Progenitor cell of endocrine pancreas (in vitro differentiated cells): ENCODE measurements at regions not wholly inside any gene's neighbourhood (a gene's known extent, or its start where the extent isn't known, plus 50 kb on each side); places are given as distances from the start of the nearest gene placed in this dataset.
A peak's percentile ranks its signal among the peaks of the same experiment; 100 is the strongest.
"Not testable (repeated sequence)": the region's sequence is repeated elsewhere in the genome, so short reads cannot be mapped to it uniquely, and the experiment has no call there.

Experiments
- DNase-seq: peaks from one replicate; pipeline ENCODE4 v3.0.0; 2021; ENCODE audit warnings: low spot score; ENCODE audit not compliant: unreplicated experiment
- H3K27ac Mint-ChIP-seq: 2 replicates; pipeline ENCODE4 v1.8.0; 2021; ENCODE audit warnings: mild to moderate bottlenecking, moderate library complexity, mixed read lengths
- H3K27me3 Mint-ChIP-seq: 2 replicates; pipeline ENCODE4 v1.8.0; 2021; ENCODE audit warnings: mixed read lengths
- H3K36me3 Mint-ChIP-seq: 2 replicates; pipeline ENCODE4 v1.8.0; 2022; ENCODE audit warnings: mixed read lengths; ENCODE audit not compliant: insufficient read depth
- H3K4me1 Mint-ChIP-seq: 2 replicates; pipeline ENCODE4 v1.8.0; 2021; ENCODE audit warnings: low read depth, mixed read lengths
- H3K4me3 Mint-ChIP-seq: 2 replicates; pipeline ENCODE4 v1.8.0; 2021; ENCODE audit warnings: low read depth, mild to moderate bottlenecking, moderate library complexity, mixed read lengths
- H3K9me3 Mint-ChIP-seq: 2 replicates; pipeline ENCODE4 v1.8.0; 2021; ENCODE audit warnings: low read depth, mixed read lengths
- CTCF ChIP-seq: fragments of 200-600 bp; sonication (generic); IDR thresholded peaks from one replicate; pipeline ENCODE4 v1.5.0; 2021; ENCODE audit warnings: antibody characterized with exemption, mild to moderate bottlenecking; ENCODE audit not compliant: unreplicated experiment

- no peak for DNase-seq
- Mint-ChIP-seq H3K27ac (no peak overlapping the region), H3K36me3 (no peaks in the 10 kb centered on the region), H3K4me1 (no peaks in the 10 kb centered on the region), H3K27me3 (peaks cover 15% of the 10 kb centered on the region), H3K4me3 (no peak overlapping the region), H3K9me3 (peaks cover 6% of the 10 kb centered on the region)
- TF ChIP-seq CTCF = no peak
Measured at GRCh38 chr1:224045556-224045955, 68.4 kb upstream of the FBXO28 start.

- H3K4me3 Mint-ChIP-seq = no peak overlapping the region
- no peaks in the 10 kb centered on the region for H3K36me3 Mint-ChIP-seq
- peaks cover 6% of the 10 kb centered on the region for H3K9me3 Mint-ChIP-seq
- no peak for TF ChIP-seq CTCF
- no peak for DNase-seq
- peaks cover 12% of the 10 kb centered on the region for H3K27me3 Mint-ChIP-seq
- H3K4me1 Mint-ChIP-seq = no peaks in the 10 kb centered on the region
- no peak overlapping the region for H3K27ac Mint-ChIP-seq
Measured at GRCh38 chr1:224044420-224044819, 69.5 kb upstream of the FBXO28 start.

- Mint-ChIP-seq H3K36me3 (no peaks in the 10 kb centered on the region), H3K27me3 (peaks cover 12% of the 10 kb centered on the region), H3K4me1 (no peaks in the 10 kb centered on the region), H3K9me3 (peaks cover under 1% of the 10 kb centered on the region), H3K4me3 (no peak overlapping the region), H3K27ac (peak overlapping the region; percentile 3)
- DNase-seq = no peak
- no peak for TF ChIP-seq CTCF
Measured at GRCh38 chr1:224042557-224043118, 71.3 kb upstream of the FBXO28 start.

GRCh38 chr1:224041032-224041431 is 72.9 kb upstream of the FBXO28 start:
- no peaks in the 10 kb centered on the region for H3K36me3 Mint-ChIP-seq
- H3K27ac Mint-ChIP-seq = no peak overlapping the region
- no peaks in the 10 kb centered on the region for H3K9me3 Mint-ChIP-seq
- DNase-seq = no peak
- H3K4me1 Mint-ChIP-seq = no peaks in the 10 kb centered on the region
- H3K27me3 Mint-ChIP-seq = peaks cover 12% of the 10 kb centered on the region
- no peak overlapping the region for H3K4me3 Mint-ChIP-seq
- TF ChIP-seq CTCF = no peak

- not testable (repeated sequence) for H3K9me3 Mint-ChIP-seq, H3K4me1 Mint-ChIP-seq, DNase-seq, H3K4me3 Mint-ChIP-seq, H3K27ac Mint-ChIP-seq, H3K36me3 Mint-ChIP-seq
- peaks cover 12% of the 10 kb centered on the region for H3K27me3 Mint-ChIP-seq
Measured at GRCh38 chr1:224040423-224040822, 73.5 kb upstream of the FBXO28 start.

GRCh38 chr1:224040006-224040405 is 73.9 kb upstream of the FBXO28 start:
- H3K27me3 Mint-ChIP-seq = peaks cover 12% of the 10 kb centered on the region
- not testable (repeated sequence) for H3K4me3 Mint-ChIP-seq, H3K4me1 Mint-ChIP-seq, DNase-seq, H3K27ac Mint-ChIP-seq, H3K36me3 Mint-ChIP-seq, H3K9me3 Mint-ChIP-seq

- H3K4me1 Mint-ChIP-seq = not testable (repeated sequence)
- peaks cover 12% of the 10 kb centered on the region for H3K27me3 Mint-ChIP-seq
Measured at GRCh38 chr1:224038832-224039231, 75.1 kb upstream of the FBXO28 start.

GRCh38 chr1:224037362-224037761 is 76.5 kb upstream of the FBXO28 start:
- not testable (repeated sequence) for H3K4me3 Mint-ChIP-seq, H3K27me3 Mint-ChIP-seq, H3K9me3 Mint-ChIP-seq, H3K4me1 Mint-ChIP-seq, H3K36me3 Mint-ChIP-seq, H3K27ac Mint-ChIP-seq, DNase-seq

More at GRCh38 chr1:224038832-224039231, 75.1 kb upstream of the FBXO28 start:
- not testable (repeated sequence) for H3K4me3 Mint-ChIP-seq, DNase-seq, H3K9me3 Mint-ChIP-seq, H3K27ac Mint-ChIP-seq, H3K36me3 Mint-ChIP-seq

- not testable (repeated sequence) for H3K27ac Mint-ChIP-seq, H3K9me3 Mint-ChIP-seq, H3K4me1 Mint-ChIP-seq, DNase-seq, H3K4me3 Mint-ChIP-seq, H3K36me3 Mint-ChIP-seq, H3K27me3 Mint-ChIP-seq
Measured at GRCh38 chr1:224032608-224033276, 81.2 kb upstream of the FBXO28 start.
